Fibroblast of pulmonary artery (primary cell): ENCODE measurements at regions not wholly inside any gene's neighbourhood (a gene's known extent, or its start where the extent isn't known, plus 50 kb on each side); places are given as distances from the start of the nearest gene placed in this dataset.

ENCODE experiments used
- DNase-seq: peaks from one replicate; pipeline ENCODE4 v3.0.0-alpha.2; 2010; ENCODE audit warnings: low read depth
- H3K4me3 ChIP-seq: replicated peaks from 2 replicates; pipeline ENCODE4 v1.5.1; 2011; ENCODE audit warnings: low read depth, mild to moderate bottlenecking, control low read depth, low read length, moderate library complexity
- CTCF ChIP-seq: IDR thresholded peaks from 2 replicates; pipeline ENCODE4 v1.5.1; 2011; ENCODE audit warnings: mild to moderate bottlenecking, control low read depth, low read length, inconsistent platforms; ENCODE audit errors: missing control alignments

- no peak for DNase-seq
Observed at GRCh38 chr1:245092638-245092976, 62.2 kb upstream of the KIF26B start.

GRCh38 chr1:245091818-245092637, 62.8 kb upstream of the KIF26B start:
- peak; percentile 97 for DNase-seq
- H3K4me3 ChIP-seq: no peak overlapping the region
- TF ChIP-seq CTCF: no peak

More at GRCh38 chr1:245092638-245092976, 62.2 kb upstream of the KIF26B start:
- H3K4me3 ChIP-seq: no peak overlapping the region
- no peak for TF ChIP-seq CTCF

- DNase-seq: no peak
- no peak for TF ChIP-seq CTCF
- no peak overlapping the region for H3K4me3 ChIP-seq
Observed at GRCh38 chr1:245091171-245091621, 63.6 kb upstream of the KIF26B start.

- no peak for TF ChIP-seq CTCF
- no peak for DNase-seq
- H3K4me3 ChIP-seq: no peak overlapping the region
Observed at GRCh38 chr1:245090491-245091090, 64.2 kb upstream of the KIF26B start.

- TF ChIP-seq CTCF: no peak
- no peak overlapping the region for H3K4me3 ChIP-seq
- no peak for DNase-seq
Observed at GRCh38 chr1:245087723-245088122, 67.1 kb upstream of the KIF26B start.

- no peak for TF ChIP-seq CTCF
- no peak overlapping the region for H3K4me3 ChIP-seq
- peak; percentile 66 for DNase-seq
Observed at GRCh38 chr1:245086389-245086969, 68.3 kb upstream of the KIF26B start.
